OCI-LY3 (cell line): ENCODE measurements at regions not wholly inside any gene's neighbourhood (a gene's known extent, or its start where the extent isn't known, plus 50 kb on each side); places are given as distances from the start of the nearest gene placed in this dataset.

Experiments
- H2AFZ ChIP-seq: fragments of 200-600, 300-600 bp; shearing (Covaris generic); 2 replicates; pipeline ENCODE4 v1.6.0; 2014; ENCODE audit warnings: antibody characterized with exemption, low read depth, low read length
- H3K27ac ChIP-seq: fragments of 200-600, 300-600 bp; sonication (generic); 2 replicates; pipeline ENCODE4 v1.5.1; 2014; ENCODE audit warnings: mild to moderate bottlenecking, low read length, moderate library complexity, mixed read lengths
- H3K27me3 ChIP-seq: fragments of 200-600, 300-600 bp; sonication (generic); 2 replicates; pipeline ENCODE4 v1.6.1; 2014; ENCODE audit warnings: low read depth, low read length, mixed read lengths
- H3K36me3 ChIP-seq: fragments of 200-600, 300-600 bp; sonication (generic); replicated peaks from 2 replicates; pipeline ENCODE3; 2014; ENCODE audit warnings: low read depth, low read length, mixed read lengths
- H3K4me1 ChIP-seq: fragments of 300-600, 200-600 bp; sonication (generic); 2 replicates; pipeline ENCODE4 v1.6.1; 2014; ENCODE audit warnings: low read length, mixed read lengths
- H3K4me2 ChIP-seq: fragments of 200-600, 300-600 bp; sonication (generic); 2 replicates; pipeline ENCODE4 v1.6.1; 2014; ENCODE audit warnings: low read length, mixed read lengths
- H3K4me3 ChIP-seq: fragments of 300-600, 200-600 bp; sonication (generic); 2 replicates; pipeline ENCODE4 v1.5.1; 2014; ENCODE audit warnings: antibody characterized with exemption, mild to moderate bottlenecking, low read length, moderate library complexity
- H3K79me2 ChIP-seq: fragments of 300-600, 200-600 bp; shearing (Covaris generic); 2 replicates; pipeline ENCODE4 v1.6.1; 2014; ENCODE audit warnings: mild to moderate bottlenecking, low read length, mixed read lengths
- H3K9ac ChIP-seq: fragments of 300-600, 200-600 bp; shearing (Covaris generic); 2 replicates; pipeline ENCODE4 v1.6.0; 2014; ENCODE audit warnings: mild to moderate bottlenecking, low read length, moderate library complexity
- H3K9me3 ChIP-seq: fragments of 200-600, 300-600 bp; shearing (Covaris generic); 2 replicates; pipeline ENCODE4 v1.6.1; 2014; ENCODE audit warnings: low read length, mixed read lengths; ENCODE audit not compliant: insufficient read depth
- H4K20me1 ChIP-seq: fragments of 200-600, 300-600 bp; sonication (generic); 2 replicates; pipeline ENCODE4 v1.6.1; 2016; ENCODE audit warnings: low read length, mixed read lengths; ENCODE audit not compliant: insufficient read depth
- CTCF ChIP-seq: fragments of 200-600, 300-600 bp; sonication (generic); IDR thresholded peaks from 2 replicates; pipeline ENCODE4 v1.5.1; 2014; ENCODE audit warnings: antibody characterized with exemption, low read length, low read depth
- EZH2phosphoT487 ChIP-seq: fragments of 200-600 bp; shearing (Covaris generic); IDR thresholded peaks from 2 replicates; pipeline ENCODE4 v1.6.1; 2018; ENCODE audit warnings: antibody characterized with exemption, mixed run types, low read depth

- Histone ChIP-seq H3K27ac (no peak overlapping the region), H3K27me3 (peaks cover 22% of the 10 kb centered on the region), H3K9ac (no peak overlapping the region), H3K9me3 (no peaks in the 10 kb centered on the region), H3K4me1 (no peaks in the 10 kb centered on the region), H2AFZ (no peak overlapping the region), H4K20me1 (no peaks in the 10 kb centered on the region), H3K36me3 (no peaks in the 10 kb centered on the region), H3K4me2 (no peak overlapping the region), H3K79me2 (no peaks in the 10 kb centered on the region), H3K4me3 (no peak overlapping the region)
- no peak for TF ChIP-seq CTCF
- TF ChIP-seq EZH2phosphoT487: no peak
These were observed 168.2 kb upstream of the DPT start for GRCh38 chr1:168897249-168897648.

DNA sequence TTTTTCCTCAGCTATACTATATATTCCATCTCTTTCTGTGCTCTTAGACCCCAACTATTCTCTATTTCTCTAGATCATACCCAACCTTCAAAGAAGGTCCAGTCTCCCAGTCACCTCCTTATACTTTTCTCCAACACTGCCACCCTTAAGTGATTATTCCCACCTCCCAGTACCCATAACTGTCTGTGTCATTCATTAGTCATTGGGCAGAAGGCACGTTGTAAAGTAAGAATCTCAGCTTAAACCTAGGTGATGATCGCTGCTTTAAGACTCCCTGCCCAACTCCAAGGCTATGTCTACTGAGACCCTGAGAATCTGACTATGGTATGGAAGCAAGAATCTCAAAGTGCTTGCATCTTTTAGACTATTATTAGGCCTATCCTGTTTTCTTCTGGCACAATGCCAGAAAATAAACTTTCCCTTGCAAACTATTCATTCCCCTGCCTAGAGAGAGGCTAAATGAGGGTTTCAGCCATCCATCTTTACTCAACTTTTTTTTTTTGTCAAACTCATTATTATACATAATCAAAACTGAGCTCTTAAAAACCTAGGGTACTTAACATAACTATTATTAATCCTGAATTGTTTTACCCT is 174.3 kb upstream of the DPT start:
- H3K27me3 ChIP-seq: no peaks in the 10 kb centered on the region
- H3K4me2 ChIP-seq: no peak overlapping the region
- H3K79me2 ChIP-seq: no peaks in the 10 kb centered on the region
- no peaks in the 10 kb centered on the region for H4K20me1 ChIP-seq
- no peak overlapping the region for H3K27ac ChIP-seq
- H2AFZ ChIP-seq: no peak overlapping the region
- H3K9ac ChIP-seq: no peak overlapping the region
- TF ChIP-seq EZH2phosphoT487 (no peak), CTCF (no peak)
- H3K4me1 ChIP-seq: no peaks in the 10 kb centered on the region
- H3K36me3 ChIP-seq: no peaks in the 10 kb centered on the region
- no peak overlapping the region for H3K4me3 ChIP-seq
- no peaks in the 10 kb centered on the region for H3K9me3 ChIP-seq

DNA sequence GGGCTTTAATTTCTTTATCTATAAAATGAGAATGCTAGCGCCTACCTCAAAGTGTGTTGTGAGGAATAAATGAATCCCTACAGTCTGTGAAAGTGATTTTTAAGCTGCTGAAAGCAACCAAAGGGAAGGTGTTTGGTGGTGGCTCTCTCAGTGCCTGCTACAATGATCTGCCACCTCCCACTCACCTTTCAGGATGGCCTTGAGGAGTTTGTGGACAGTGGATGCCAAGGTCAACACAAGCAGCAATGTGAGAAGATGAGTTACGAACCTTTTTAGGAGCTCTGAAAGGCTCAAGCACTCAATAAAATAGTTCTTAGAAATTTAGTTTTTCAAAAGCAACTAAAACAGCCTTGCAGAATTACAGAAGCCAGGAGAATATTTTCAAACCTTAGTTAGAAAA is 176.6 kb upstream of the DPT start:
- Histone ChIP-seq H3K79me2 (no peaks in the 10 kb centered on the region), H3K9ac (no peak overlapping the region), H3K27me3 (no peaks in the 10 kb centered on the region), H2AFZ (no peak overlapping the region), H3K27ac (no peak overlapping the region), H4K20me1 (no peaks in the 10 kb centered on the region), H3K4me2 (no peak overlapping the region), H3K4me1 (no peaks in the 10 kb centered on the region), H3K9me3 (no peaks in the 10 kb centered on the region), H3K4me3 (no peak overlapping the region), H3K36me3 (no peaks in the 10 kb centered on the region)
- TF ChIP-seq EZH2phosphoT487: no peak
- TF ChIP-seq CTCF: no peak

GRCh38 chr1:168906367-168906766 is 177.4 kb upstream of the DPT start:
- H2AFZ ChIP-seq: no peak overlapping the region
- no peaks in the 10 kb centered on the region for H3K79me2 ChIP-seq
- no peaks in the 10 kb centered on the region for H3K27me3 ChIP-seq
- no peak overlapping the region for H3K9ac ChIP-seq
- no peaks in the 10 kb centered on the region for H4K20me1 ChIP-seq
- no peak overlapping the region for H3K4me2 ChIP-seq
- H3K27ac ChIP-seq: no peak overlapping the region
- H3K36me3 ChIP-seq: no peaks in the 10 kb centered on the region
- TF ChIP-seq EZH2phosphoT487 (no peak), CTCF (no peak)
- H3K4me3 ChIP-seq: no peak overlapping the region
- no peaks in the 10 kb centered on the region for H3K9me3 ChIP-seq
- H3K4me1 ChIP-seq: no peaks in the 10 kb centered on the region
